ENCODE measurements at regions not wholly inside any gene's neighbourhood (a gene's known extent, or its start where the extent isn't known, plus 50 kb on each side); places are given as distances from the start of the nearest gene placed in this dataset.

GRCh38 chr1:95622609-95623008 lies 388.6 kb downstream of the RWDD3 start:
- TF ChIP-seq, protein P1, sequence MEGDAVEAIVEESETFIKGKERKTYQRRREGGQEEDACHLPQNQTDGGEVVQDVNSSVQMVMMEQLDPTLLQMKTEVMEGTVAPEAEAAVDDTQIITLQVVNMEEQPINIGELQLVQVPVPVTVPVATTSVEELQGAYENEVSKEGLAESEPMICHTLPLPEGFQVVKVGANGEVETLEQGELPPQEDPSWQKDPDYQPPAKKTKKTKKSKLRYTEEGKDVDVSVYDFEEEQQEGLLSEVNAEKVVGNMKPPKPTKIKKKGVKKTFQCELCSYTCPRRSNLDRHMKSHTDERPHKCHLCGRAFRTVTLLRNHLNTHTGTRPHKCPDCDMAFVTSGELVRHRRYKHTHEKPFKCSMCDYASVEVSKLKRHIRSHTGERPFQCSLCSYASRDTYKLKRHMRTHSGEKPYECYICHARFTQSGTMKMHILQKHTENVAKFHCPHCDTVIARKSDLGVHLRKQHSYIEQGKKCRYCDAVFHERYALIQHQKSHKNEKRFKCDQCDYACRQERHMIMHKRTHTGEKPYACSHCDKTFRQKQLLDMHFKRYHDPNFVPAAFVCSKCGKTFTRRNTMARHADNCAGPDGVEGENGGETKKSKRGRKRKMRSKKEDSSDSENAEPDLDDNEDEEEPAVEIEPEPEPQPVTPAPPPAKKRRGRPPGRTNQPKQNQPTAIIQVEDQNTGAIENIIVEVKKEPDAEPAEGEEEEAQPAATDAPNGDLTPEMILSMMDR (IDR thresholded peaks at IDR 0.05; ENCODE audit: control extremely low read depth, extremely low read depth, low read depth, missing control alignments), result no peak
- DNase-seq (ENCODE audit: extremely low spot score), result no peak
- POLR2A ChIA-PET, result no interaction called here
- CTCF ChIA-PET, result no interaction called here

DNA sequence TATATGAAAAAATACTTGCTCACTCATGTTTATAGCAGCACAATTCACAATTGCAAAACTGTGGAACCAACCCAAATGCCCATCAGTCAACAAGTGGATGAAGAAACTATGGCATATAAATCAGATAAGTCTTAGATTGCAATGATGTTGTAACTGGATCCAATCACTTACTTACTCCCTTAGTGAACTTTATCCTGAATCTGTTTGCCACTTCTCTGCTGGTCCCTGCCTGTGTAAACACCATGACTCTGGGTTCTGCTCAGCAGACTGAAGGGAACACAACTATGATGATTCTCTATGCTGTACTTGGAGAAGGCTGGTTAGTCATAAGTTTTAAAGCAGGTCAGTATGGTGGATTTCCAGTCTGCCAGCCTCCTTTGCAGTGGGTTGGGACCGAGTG lies 391.2 kb downstream of the RWDD3 start:
- TF ChIP-seq, protein P1 (IDR thresholded peaks at IDR 0.05; ENCODE audit: control extremely low read depth, extremely low read depth, low read depth, missing control alignments), result no peak
- CTCF ChIA-PET, result no interaction called here
- POLR2A ChIA-PET, result no interaction called here
- no peak for DNase-seq (ENCODE audit: extremely low spot score)

DNA sequence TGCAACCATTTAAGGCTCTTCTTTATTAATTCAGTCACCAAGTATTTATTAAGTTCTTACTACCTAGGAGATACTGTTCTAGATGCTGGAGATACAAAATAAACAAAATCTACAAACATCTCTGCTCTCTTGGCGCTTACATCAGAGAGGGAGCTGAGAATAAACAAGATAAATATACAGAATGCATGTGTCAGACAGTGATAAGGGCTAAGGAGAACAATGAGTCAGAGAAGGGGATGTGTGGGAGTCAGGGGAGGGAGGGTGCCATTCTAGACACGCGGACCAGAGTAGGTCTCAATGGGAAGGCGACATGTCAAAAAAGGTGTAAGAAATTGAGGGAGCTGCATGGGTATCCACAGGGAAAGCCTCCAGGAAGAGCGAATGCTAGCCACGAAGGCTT lies 393.2 kb downstream of the RWDD3 start:
- TF ChIP-seq, protein P1 (IDR thresholded peaks at IDR 0.05; ENCODE audit: control extremely low read depth, extremely low read depth, low read depth, missing control alignments), result no peak
- DNase-seq (ENCODE audit: extremely low spot score), result no peak
- ChIA-PET POLR2A (no interaction called here), CTCF (no interaction called here)

GRCh38 chr1:95631695-95632094 lies 397.7 kb downstream of the RWDD3 start:
- CTCF ChIA-PET, result no interaction called here

GRCh38 chr1:95635811-95636210 lies 401.8 kb downstream of the RWDD3 start:
- no peak for DNase-seq (ENCODE audit: extremely low spot score)
- ChIA-PET CTCF (no interaction called here), POLR2A (no interaction called here)
- TF ChIP-seq, protein P1 (IDR thresholded peaks at IDR 0.05; ENCODE audit: control extremely low read depth, extremely low read depth, low read depth, missing control alignments), result no peak

More at GRCh38 chr1:95631695-95632094, 397.7 kb downstream of the RWDD3 start:
- TF ChIP-seq, protein P1 (IDR thresholded peaks at IDR 0.05; ENCODE audit: control extremely low read depth, extremely low read depth, low read depth, missing control alignments), result no peak
- POLR2A ChIA-PET, result no interaction called here
- DNase-seq (ENCODE audit: extremely low spot score), result no peak

DNA sequence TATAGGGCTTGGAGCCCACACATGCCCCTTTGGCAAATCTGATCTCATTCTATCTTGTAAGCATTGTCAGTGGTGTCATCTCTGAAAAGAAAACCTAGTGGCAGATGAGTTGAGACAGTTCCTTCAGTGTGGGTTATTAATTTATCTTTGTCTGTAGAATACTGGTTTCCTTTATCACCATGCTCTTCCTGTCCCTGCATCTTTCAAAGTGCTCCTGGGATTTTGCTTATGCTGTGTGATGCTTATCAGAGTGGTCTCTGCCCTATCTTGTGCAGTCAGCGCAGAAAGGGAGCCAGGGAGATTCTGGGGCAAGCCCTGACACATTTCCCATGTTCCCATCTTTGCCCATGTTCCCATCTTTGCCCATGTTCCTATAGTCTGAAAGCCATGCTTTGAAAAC lies 402.9 kb downstream of the RWDD3 start:
- TF ChIP-seq, protein P1 (IDR thresholded peaks at IDR 0.05; ENCODE audit: control extremely low read depth, extremely low read depth, low read depth, missing control alignments), result no peak
- no peak for DNase-seq (ENCODE audit: extremely low spot score)
- CTCF ChIA-PET, result no interaction called here
- POLR2A ChIA-PET, result no interaction called here

DNA sequence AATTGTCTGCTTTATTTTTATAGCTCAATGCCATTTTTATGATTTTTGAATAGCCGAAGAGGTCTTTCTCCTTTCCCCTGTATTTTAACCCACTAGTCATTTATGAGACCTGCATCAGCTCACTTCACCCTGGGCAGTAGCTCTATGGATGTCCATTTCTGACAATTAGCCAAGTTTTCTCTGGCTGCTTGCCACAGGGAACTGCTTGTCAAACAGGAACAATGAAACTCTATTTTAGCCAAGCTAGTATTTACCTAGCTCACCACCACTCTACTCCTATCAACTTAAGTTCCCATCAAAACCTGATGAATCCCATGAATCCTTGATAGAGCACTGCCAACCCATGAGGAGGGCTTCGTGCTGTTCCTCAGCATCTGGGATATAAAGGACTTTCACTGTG lies 406.7 kb downstream of the RWDD3 start:
- no peak for DNase-seq (ENCODE audit: extremely low spot score)
- TF ChIP-seq, protein P1 (IDR thresholded peaks at IDR 0.05; ENCODE audit: control extremely low read depth, extremely low read depth, low read depth, missing control alignments), result no peak
- CTCF ChIA-PET, result interaction anchor here (2.2 kb wide), 1 partner anchor 13 kb away, joined by 5 read pairs; no protein-coding TSS in a partner anchor
- POLR2A ChIA-PET, result no interaction called here

Data from GM10248 (cell line).